OCI-LY1 (cell line): ENCODE measurements at regions not wholly inside any gene's neighbourhood (a gene's known extent, or its start where the extent isn't known, plus 50 kb on each side); places are given as distances from the start of the nearest gene placed in this dataset.

Source experiments
- CTCF ChIP-seq: fragments of 200-600 bp; sonication (generic), shearing (Covaris generic); IDR thresholded peaks from 2 replicates; pipeline ENCODE4 v1.5.1; 2017; ENCODE audit warnings: mild to moderate bottlenecking, antibody characterized with exemption, low read length, moderate library complexity, mixed read lengths
- EZH2 ChIP-seq: fragments of 200-600 bp; sonication (generic), shearing (Covaris generic); IDR thresholded peaks from 2 replicates; pipeline ENCODE4 v1.8.0; 2017; ENCODE audit warnings: borderline replicate concordance, mixed run types, mild to moderate bottlenecking, antibody characterized with exemption, low read length, moderate library complexity, mixed read lengths

GRCh38 chr5:174625591-174626350 lies 98.6 kb upstream of the MSX2 start:
- no peak for TF ChIP-seq CTCF
- TF ChIP-seq EZH2: no peak
